ENCODE measurements at regions not wholly inside any gene's neighbourhood (a gene's known extent, or its start where the extent isn't known, plus 50 kb on each side); places are given as distances from the start of the nearest gene placed in this dataset.

DNA sequence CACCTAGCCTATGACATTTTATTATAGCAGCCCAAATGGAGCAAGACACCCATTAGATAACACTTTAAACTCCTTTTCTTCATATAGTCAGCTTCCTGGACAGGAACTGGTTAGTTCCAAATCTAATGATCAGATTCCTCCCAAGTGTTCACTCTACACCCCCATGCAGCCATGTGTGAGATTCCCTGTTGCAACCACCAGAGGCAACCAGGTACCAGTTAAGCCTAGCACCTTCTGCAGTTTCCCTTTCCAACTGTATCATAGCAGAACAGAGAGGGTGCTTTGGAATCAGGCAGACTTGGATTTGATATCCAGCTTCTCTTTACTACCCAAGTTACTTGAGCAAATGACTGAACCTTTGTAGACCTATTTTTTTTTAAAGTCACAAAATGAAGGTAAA is 296.6 kb upstream of the PCSK5 start:
- DNase-seq (ENCODE audit: low read depth, low spot score) (no peak), ATAC-seq (no peak)
- H3K27ac ChIP-seq (ENCODE audit: low read length), result no peak overlapping the region
- CTCF ChIA-PET, result no interaction called here
- no TSS peak for BruUV-seq (replicated peaks)
- intact Hi-C loops (cut with micrococcal nuclease; ENCODE audit: unreplicated experiment) (no loop called here), in situ Hi-C loops (cut with HindIII; ENCODE audit: low pct_unique_long_range_greater_than_20kb, low sequenced_read_pairs) (no loop called here)
- POLR2A ChIA-PET, result no interaction called here
- H3K27me3 ChIP-seq (ENCODE audit: control insufficient read depth, insufficient read depth, low read length), result no peaks in the 10 kb centered on the region
- TF ChIP-seq SIN3A (IDR thresholded peaks at IDR 0.05; ENCODE audit: borderline replicate concordance, insufficient read depth, low read depth, low read length) (no peak), POLR2AphosphoS5 (IDR thresholded peaks at IDR 0.05; ENCODE audit: low read depth, low read length) (no peak), TCF7L2 (IDR thresholded peaks at IDR 0.05; ENCODE audit: low read depth, low read length) (no peak)
- TF ChIP-seq, protein P1, sequence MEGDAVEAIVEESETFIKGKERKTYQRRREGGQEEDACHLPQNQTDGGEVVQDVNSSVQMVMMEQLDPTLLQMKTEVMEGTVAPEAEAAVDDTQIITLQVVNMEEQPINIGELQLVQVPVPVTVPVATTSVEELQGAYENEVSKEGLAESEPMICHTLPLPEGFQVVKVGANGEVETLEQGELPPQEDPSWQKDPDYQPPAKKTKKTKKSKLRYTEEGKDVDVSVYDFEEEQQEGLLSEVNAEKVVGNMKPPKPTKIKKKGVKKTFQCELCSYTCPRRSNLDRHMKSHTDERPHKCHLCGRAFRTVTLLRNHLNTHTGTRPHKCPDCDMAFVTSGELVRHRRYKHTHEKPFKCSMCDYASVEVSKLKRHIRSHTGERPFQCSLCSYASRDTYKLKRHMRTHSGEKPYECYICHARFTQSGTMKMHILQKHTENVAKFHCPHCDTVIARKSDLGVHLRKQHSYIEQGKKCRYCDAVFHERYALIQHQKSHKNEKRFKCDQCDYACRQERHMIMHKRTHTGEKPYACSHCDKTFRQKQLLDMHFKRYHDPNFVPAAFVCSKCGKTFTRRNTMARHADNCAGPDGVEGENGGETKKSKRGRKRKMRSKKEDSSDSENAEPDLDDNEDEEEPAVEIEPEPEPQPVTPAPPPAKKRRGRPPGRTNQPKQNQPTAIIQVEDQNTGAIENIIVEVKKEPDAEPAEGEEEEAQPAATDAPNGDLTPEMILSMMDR (IDR thresholded peaks at IDR 0.05), result no peak
- TF ChIP-seq, protein P2, sequence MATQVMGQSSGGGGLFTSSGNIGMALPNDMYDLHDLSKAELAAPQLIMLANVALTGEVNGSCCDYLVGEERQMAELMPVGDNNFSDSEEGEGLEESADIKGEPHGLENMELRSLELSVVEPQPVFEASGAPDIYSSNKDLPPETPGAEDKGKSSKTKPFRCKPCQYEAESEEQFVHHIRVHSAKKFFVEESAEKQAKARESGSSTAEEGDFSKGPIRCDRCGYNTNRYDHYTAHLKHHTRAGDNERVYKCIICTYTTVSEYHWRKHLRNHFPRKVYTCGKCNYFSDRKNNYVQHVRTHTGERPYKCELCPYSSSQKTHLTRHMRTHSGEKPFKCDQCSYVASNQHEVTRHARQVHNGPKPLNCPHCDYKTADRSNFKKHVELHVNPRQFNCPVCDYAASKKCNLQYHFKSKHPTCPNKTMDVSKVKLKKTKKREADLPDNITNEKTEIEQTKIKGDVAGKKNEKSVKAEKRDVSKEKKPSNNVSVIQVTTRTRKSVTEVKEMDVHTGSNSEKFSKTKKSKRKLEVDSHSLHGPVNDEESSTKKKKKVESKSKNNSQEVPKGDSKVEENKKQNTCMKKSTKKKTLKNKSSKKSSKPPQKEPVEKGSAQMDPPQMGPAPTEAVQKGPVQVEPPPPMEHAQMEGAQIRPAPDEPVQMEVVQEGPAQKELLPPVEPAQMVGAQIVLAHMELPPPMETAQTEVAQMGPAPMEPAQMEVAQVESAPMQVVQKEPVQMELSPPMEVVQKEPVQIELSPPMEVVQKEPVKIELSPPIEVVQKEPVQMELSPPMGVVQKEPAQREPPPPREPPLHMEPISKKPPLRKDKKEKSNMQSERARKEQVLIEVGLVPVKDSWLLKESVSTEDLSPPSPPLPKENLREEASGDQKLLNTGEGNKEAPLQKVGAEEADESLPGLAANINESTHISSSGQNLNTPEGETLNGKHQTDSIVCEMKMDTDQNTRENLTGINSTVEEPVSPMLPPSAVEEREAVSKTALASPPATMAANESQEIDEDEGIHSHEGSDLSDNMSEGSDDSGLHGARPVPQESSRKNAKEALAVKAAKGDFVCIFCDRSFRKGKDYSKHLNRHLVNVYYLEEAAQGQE (IDR thresholded peaks at IDR 0.05; ENCODE audit: insufficient read depth in 1 of 2, low read depth in 2 of 2, low read length in 1 of 2), result no peak
- no peak overlapping the region for H3K4me3 ChIP-seq (ENCODE audit: low read depth in 2 of 2, low read length in 2 of 2)
- H3K36me3 ChIP-seq (ENCODE audit: control insufficient read depth, insufficient read depth, low read length), result no peaks in the 10 kb centered on the region
- H3K4me1 ChIP-seq (ENCODE audit: control insufficient read depth, insufficient read depth, low read length), result no peaks in the 10 kb centered on the region
- H3K9me3 ChIP-seq (ENCODE audit: control insufficient read depth, insufficient read depth, low read depth, low read length), result no peaks in the 10 kb centered on the region

DNA sequence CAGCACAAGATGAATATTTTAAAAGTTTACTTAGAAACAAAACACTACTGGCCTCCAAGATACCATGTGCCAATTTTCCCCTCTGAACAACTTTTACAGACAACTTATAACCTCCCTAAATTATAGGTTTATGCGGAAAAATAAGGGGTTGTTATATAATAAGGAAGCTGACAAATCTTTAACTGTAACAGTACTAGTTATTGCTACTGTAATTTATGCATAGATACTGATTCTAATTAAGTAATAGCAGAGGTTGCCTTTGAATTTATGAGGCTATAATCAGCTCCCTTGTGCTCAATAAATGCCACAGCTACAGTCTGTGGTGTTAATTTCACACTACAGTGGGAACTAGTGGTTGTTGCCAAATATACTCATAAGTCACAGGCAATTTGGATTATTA is 291.3 kb upstream of the PCSK5 start:
- Histone ChIP-seq H3K27ac (ENCODE audit: low read length) (no peak overlapping the region), H3K4me1 (ENCODE audit: control insufficient read depth, insufficient read depth, low read length) (no peaks in the 10 kb centered on the region), H3K27me3 (ENCODE audit: control insufficient read depth, insufficient read depth, low read length) (no peaks in the 10 kb centered on the region), H3K4me3 (ENCODE audit: low read depth in 2 of 2, low read length in 2 of 2) (no peak overlapping the region), H3K36me3 (ENCODE audit: control insufficient read depth, insufficient read depth, low read length) (no peaks in the 10 kb centered on the region), H3K9me3 (ENCODE audit: control insufficient read depth, insufficient read depth, low read depth, low read length) (no peaks in the 10 kb centered on the region)
- DNase-seq (ENCODE audit: low read depth, low spot score) (no peak), ATAC-seq (no peak)
- in situ Hi-C loops (cut with HindIII; ENCODE audit: low pct_unique_long_range_greater_than_20kb, low sequenced_read_pairs), result no loop called here
- ChIA-PET POLR2A (no interaction called here), CTCF (interaction anchor here (0.6 kb wide), 1 partner anchor 237 kb away, joined by 5 read pairs; no protein-coding TSS in a partner anchor)
- intact Hi-C loops (cut with micrococcal nuclease; ENCODE audit: unreplicated experiment), result no loop called here
- TF ChIP-seq, protein P1 (IDR thresholded peaks at IDR 0.05), result no peak
- TF ChIP-seq POLR2AphosphoS5 (IDR thresholded peaks at IDR 0.05; ENCODE audit: low read depth, low read length) (no peak), TCF7L2 (IDR thresholded peaks at IDR 0.05; ENCODE audit: low read depth, low read length) (no peak), SIN3A (IDR thresholded peaks at IDR 0.05; ENCODE audit: borderline replicate concordance, insufficient read depth, low read depth, low read length) (no peak)
- TF ChIP-seq, protein P2 (IDR thresholded peaks at IDR 0.05; ENCODE audit: insufficient read depth in 1 of 2, low read depth in 2 of 2, low read length in 1 of 2), result no peak
- no TSS peak for BruUV-seq (replicated peaks)
